GM21526 (cell line): ENCODE measurements at regions not wholly inside any gene's neighbourhood (a gene's known extent, or its start where the extent isn't known, plus 50 kb on each side); places are given as distances from the start of the nearest gene placed in this dataset.

Experiments used
- ATAC-seq: cut with Tn5 transposase; IDR thresholded peaks from one replicate; pipeline ENCODE4 v1.9.1; 2021; ENCODE audit warnings: moderate library complexity; ENCODE audit not compliant: unreplicated experiment, low FRiP score

DNA sequence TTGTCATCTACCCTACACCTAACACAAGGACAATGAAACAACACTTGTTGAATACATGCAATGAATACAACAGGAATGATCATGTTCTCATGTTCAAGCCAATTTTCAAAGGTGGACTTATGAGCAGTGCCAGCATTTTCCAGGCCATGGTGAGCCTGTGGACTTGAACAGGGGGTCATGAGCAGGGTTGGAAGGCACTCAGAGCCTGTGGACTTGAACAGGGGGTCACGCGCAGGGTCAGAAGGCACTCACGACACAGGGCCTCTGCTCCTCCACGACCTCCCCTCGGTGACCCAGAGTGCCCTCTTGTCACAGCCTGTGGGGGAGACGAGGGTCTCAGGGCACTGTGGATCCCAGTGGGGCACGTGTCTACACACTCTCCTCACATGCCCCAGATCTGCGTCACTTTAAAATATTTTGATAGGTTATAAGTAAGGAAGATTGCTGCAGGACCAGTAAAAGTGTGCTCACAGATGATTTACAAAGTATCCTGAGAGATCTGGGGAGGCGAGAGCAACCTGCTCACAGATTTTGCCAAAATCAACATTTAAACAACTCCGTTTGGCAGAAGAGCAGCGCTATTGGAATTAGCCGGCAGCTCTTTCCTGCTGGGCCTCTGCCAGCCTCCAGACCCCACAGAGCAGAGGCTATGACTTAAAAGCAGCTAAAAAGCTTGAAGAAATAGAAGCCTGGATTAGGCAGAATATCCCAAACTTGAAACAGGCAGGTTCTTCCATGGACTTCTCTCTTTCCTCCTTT lies 121.9 kb downstream of the TMEM18 start:
- no peak for ATAC-seq

DNA sequence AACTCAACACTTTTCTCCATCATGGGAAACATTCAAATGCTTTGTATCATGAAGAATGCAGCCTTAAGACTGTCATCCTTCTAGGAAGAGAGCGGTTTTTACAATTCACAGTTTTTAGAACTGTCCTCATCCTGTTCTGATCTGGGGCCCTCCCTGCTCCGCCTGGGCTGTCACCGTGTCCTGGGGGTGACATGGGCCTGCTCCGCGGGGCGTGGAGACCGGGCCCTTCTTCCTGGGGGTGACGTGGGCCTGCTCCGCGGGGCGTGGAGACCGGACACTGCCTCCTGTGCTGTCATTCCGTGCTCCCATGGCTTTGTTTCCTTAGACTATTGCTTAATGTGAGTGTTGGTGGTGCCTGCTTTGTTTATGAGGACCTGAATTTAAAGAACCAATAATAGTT lies 122.8 kb downstream of the TMEM18 start:
- peak; percentile 39 for ATAC-seq

DNA sequence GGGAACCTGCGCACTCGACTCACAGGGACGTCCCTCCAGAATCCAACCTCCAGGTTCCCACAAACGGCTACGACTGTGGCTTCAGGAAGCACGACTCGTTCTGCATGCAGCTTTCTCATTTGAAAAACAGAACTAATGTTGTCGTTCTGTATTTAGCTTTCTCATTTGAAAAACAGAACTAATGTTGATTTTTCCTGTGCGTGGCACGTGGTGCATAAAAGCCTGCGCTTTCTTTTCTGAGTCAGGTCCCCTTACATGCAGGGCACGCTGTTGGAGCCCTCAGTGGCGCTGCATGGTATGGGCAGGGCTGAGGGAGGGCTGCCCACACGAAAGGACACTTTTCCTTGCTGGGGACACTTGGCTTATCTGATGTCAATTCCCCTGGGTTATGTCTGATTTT lies 124.3 kb downstream of the TMEM18 start:
- no peak for ATAC-seq

DNA sequence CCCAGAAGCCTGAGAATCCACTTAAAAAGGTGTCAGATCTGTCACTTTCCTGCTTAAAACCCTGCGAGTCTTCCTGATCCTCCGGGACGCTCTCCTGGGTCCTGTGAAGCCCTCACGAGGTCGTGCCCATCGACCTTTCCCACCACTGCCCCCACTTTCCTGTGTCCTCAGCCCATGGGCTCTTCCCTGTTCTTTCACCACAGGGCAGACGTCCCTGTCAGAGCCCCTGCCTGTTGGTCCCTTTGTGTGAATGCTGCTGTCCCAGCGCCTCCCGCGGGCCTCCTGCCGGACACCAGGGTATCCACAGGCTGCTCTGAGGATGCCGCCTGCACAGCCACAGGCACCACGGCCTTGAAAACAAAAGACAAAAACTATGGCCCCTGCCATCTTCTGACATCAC lies 125.6 kb downstream of the TMEM18 start:
- ATAC-seq: no peak

DNA sequence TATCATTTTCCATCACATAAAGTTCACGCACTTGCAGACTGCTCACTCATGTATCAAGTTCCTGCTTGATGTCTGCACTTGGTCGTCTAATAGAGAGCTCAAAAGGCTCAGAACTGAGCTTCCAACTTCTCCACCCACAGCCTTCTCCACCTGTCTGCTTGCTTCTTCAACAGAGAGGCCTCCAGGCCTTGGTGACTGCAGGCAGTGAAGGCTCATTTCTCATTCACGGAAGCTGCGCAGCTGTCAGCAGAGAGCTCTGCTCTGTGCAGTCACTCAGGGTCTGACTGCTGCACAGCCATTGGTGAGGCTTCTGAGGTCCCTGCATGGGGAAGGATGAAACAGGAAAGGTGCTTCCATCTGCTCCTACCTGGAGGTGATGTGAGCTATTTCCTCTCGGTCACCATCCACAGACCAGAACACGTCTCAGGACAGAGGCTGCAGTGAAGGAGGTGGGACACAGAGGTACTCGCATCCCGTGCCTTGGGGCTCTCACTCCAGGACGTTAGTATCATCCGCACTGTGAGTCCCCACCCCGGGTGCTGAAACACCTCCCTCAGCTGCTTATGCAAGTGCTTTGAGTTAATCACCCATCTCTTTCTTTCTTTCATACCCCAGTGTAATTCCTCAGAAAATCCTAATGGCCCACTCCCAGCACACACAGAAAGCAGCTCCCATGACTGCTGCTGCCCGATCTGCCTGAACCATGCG lies 126.2 kb downstream of the TMEM18 start:
- ATAC-seq: peak; percentile 75

DNA sequence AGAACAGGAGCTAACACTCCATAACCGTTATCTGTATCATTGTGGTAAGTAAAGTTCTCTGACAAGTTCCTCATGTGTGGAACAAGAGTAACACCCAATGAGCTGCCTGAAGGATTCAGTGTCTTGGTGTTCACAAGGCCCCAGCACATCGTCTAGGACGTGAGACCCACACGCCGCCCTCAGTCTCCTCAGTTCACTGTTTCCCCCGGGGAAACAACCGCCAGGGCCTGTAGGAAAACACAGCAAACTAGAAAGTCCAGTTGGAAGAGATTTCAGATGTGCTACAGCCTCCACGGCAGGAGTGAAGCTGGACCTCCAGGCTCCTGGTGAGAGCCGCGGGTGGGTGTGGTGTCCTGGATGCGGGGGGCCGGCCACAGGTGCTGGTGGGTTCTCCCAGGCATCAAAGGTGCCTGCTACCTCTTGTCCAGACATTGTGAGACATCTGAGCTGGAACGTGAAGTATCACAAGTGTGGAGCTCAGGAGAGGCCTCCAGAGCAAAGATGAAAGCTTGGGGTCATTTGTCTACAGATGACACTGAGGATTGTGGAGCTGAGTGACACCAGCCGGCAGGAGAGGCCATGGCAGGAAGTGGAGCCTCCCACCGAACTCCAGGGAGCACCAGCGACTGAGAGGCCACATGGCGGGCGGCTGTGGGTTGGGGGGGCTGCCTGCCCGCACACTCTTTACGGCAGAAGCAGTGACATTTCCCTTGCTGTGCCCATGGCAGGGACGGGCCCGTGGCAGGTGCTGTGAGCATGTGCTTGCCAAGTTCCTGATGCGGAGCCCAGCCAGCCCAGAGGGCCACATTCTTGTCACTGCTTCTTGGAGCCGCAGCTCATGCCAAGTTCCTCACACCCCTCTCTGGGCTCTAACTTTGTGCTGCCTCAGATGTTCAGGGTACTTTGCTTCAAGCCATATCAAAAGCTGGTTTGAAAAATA lies 131.2 kb downstream of the TMEM18 start:
- ATAC-seq: no peak

DNA sequence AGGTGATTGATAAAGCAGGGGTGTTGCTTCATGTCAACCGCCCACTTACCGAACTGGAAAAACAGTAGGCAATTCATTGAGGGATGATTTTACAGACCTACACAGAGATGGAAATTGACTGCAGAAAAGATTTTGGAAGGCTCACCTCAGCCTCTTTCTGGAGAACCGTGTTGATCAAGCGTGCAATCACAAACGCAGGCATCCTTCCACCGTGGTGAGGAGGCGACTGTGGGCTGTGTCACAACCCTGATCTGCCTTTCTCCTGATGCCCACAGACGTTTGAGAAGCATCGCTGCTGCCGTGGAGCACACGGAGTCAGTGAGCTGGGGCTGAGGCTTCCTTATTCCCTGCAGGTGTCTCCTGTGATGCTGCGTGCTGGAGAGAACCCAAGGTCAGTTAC lies 132.0 kb downstream of the TMEM18 start:
- no peak for ATAC-seq

DNA sequence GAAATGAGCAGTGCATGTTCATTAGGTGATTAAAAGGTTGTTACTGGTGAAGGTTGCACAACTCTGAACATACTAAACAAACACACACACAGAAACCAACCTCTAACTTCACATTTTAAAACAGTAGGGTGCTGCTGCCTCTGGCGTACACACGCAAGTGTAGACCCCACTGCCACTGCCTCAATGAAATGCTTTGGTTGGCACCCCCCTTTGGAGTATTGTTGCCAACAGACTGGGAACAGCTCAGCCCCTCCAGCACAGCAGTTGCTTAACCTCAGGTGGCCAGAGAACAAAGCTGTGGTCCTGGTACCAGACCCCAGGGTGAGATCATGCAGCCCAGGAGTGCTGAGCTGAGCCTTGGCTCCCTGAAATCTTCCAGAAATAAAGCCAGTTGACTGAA lies 138.6 kb downstream of the TMEM18 start:
- no peak for ATAC-seq

DNA sequence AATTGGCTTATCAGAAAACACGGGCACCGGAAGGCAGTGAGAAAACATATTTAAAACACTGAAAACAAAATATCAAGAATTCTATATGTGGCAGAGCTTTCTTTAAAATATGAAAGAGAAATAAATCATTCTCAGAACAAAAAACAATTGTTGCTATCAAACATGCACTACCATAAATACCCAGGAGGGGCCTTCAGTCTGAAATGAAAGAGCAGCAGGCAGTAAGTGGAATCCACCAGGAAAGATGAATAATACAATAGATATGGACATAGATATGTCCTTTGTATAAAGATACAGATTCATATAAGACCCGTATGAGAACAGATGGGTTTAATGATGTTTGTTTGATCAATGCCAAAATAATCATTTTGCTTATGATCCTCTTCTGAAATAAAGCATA lies 142.0 kb downstream of the TMEM18 start:
- ATAC-seq: no peak

DNA sequence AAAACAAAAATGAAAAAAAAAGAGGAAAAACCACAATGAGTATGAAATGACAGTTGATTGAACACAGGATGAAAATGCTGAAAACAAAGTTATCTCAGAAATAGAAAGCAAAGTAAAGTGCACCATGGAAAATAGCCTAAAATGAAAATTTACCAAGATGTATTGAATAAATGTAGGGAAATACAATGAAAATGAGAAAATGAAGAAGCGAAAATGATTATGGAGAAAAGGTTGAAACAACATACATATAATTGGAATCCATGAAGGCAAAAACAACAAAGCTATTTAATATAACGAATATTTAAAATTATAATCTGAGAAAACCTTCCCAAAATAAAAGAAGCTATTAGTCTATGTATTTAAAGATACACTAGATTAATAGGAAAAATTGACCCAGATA lies 147.4 kb downstream of the TMEM18 start:
- no peak for ATAC-seq

DNA sequence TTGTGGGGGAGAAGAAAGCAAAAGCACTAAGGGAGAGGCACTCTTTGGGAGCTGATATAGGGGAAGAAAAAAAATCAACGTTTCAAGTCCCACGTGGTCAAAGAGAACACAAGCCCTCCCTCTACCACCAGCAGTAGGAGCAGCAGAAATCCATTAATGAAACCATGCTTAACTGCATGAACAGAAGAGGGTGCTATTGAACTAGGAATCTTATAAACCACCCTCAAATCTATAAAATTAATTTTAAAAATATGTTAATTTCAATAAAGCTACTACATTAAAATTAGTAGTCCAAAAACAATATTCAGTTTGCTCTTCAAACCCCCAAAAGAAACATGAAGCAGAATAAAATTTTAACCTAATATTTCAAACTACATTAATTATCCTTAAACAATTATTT lies 147.8 kb downstream of the TMEM18 start:
- no peak for ATAC-seq

DNA sequence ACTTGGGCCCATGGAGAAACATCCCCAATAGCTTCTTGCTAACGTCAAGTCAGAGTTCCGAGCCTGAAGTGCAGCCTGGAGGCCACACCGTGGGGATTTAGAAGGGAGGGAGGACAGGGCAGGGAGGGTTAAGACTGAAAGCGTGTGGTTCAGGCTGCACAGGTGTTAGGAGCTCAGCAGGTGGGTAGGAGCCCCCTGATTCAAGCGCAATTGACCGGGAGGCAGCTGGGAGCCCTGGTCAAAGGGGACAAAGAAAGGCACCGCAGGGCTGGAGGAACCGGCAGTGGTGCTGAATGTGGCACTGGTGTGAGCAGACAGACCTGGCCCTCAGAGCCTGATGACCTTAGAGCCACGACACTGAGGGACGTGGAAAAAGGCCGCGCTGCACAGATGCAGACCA lies 149.6 kb downstream of the TMEM18 start:
- no peak for ATAC-seq

DNA sequence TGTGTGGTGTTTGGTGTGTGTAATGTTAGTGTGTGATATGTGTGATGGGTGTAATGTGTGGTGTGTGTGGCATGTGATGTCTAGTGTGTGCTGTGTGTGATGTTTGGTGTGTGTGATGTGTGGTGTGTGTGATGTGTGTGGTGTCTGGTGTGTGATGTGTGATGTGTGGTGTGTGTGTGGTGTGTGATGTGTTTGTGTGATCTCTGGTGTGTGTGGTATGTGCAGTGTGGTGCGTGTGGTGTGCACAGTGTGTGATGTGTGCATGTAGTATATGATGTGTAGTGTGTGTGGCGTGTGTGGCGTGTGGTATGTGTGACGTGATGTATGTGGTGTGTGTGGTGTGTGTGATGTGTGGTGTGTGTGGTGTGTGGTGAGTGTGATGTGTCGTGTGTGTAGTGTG lies 150.3 kb downstream of the TMEM18 start:
- no peak for ATAC-seq

DNA sequence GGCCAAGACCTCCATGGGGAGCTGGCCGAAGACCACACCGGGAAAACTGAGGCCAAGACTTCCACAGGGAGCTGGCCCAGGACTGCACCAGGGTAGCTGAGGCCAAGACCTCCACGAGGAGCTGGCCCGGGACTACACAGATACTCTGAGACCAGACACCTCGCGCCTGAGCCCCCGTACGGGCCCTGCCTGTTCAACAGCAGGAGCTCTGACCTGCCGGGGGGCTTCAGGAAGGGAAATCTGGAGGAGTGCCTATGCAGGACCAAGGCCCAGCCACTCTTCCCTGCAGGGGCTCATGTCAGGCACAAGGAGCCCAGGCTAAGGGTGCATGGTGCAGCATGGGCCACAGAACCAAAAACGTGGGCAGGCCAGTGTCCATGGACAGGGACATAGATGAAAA lies 151.6 kb downstream of the TMEM18 start:
- ATAC-seq: no peak

DNA sequence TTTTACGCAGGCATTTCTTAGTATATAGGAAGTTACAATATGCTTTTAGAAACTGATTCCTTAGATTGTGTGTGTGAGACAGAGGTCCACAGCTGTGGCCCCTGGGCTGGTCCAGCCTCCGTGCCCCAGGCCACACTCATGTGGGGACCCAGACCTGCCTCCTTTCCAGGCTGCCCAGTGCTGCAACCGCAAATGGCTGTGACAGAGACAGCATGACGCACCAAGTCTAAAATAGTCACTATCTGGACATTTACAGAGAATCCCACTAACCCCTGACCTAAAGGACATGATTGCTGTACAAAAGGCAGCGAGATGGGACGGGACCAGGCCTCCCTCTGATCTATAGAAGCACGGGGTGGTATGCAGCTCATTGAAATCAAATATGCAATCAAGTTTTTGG lies 152.2 kb downstream of the TMEM18 start:
- no peak for ATAC-seq

DNA sequence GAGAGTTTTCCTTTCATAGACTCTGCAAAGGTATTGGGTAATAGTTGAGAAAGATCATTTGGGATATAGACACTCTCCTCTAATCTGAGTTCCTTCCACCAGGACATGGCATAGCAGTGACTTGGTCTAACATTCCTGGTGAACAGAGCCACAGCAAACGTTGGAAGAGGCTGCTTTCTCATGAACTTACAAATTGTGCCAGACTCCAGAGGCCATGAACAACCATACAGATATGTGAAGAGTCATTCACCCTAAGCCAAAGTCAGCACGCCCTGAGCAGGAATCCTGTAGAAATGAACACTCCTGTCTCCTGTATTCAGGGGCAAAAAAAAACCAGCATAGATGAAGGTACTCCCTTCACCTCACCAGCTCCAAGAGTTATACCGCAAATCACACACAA lies 152.8 kb downstream of the TMEM18 start:
- no peak for ATAC-seq

DNA sequence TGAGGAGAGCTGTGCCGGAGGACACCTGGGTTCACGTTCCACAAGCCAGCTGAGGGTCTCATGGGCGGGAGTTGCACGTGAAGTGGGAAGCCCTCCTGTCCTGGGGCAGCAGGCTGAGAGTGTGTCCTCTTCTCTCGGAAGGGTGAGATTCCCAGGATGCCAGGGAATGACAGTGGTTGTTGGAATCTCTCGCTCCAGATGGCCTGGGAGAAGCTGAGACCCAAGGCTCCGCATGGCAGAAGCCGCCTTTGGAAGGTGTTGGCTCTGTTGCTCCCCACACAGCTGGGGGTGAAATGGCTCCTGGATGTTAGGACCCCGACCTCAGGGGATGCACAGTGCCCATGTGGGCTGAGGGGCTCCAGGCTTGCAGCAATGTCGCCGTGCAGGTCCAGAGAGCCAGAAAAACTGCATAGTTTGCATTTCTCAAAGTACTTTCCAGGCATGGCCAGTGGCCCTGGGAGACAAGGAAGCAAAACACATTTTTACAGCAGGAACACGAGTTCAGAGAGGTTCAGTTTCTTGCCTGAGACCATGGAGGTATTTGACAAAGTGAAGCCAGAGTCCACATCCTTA lies 153.4 kb downstream of the TMEM18 start:
- no peak for ATAC-seq

DNA sequence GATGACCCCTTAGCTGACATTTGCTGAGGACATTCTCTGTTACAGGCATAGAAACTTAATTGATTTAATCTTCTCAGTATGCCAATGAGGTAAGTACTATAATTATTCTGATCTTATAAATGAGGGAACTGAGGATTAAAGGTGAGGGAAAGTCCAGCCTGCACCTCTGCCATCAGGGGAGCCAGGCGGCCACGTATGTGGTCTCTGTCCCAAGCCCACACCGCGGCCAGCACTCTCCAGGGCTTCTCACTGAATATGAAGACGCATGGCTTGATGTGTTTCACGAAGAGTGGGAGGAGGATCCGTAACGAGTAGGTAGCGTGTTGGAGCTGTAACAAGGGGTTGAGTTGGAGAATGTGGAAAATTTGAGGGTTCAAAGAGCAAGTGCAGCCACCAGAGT lies 154.4 kb downstream of the TMEM18 start:
- no peak for ATAC-seq

DNA sequence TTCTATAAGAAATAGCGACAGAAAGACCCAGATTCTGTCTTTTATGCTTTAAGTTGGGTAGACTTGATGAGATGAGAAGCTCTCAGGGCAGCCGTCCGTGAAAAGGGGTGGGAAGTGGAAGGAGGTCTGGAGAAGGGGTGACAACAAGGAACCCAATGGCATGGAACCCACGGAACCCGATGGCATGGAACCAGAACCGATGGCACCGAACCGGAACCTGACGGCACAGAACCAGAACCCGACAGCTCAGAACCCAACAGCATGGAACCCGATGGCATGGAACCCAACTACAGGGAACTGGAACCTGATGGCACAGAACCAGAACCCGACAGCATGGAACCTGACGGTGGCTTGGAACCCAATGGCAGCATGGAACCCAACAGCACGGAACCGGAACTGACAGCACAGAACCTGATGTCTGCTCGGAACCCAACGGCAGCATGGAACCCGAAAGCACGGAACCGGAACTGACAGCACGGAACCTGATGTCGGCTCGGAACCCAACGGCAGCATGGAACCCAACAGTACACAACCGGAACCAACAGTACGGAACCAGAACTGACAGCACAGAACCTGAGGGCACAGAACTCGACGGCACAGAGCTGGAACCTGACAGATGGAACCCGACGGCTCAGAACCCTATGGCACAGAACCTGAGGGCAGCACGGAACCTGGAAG lies 155.2 kb downstream of the TMEM18 start:
- ATAC-seq: no peak

DNA sequence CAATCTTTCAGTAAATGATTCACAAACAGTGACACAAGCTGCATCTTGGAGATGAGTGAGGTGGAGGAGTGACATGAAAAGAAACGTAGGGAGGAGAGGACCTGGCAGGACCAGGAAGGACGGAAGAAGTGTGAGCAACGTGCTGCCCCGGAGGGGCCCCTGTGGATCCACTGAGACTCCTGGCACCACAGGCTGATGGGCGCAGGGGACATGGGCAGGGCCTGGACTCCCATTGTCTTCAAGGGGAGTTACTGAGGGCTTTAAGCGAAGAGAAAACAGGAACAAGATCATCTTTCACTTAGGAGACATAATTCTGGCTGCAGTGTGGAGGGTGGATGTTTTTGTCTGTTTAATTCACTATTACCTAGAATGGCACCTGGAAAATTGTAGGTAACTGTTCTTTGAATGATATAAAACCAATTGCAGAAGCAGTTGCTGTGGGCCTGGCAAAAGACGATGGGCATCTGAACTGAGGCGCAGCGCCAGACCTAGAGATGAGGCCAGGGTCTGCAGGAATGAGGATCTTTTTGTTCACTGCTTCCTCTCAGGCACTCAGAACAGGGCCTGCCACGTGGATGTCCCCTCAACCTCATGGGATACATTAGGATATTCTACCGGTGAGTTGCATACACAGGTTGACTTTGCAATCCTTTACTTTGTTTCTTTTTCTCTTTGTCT lies 156.4 kb downstream of the TMEM18 start:
- no peak for ATAC-seq
